ENCODE measurements at regions not wholly inside any gene's neighbourhood (a gene's known extent, or its start where the extent isn't known, plus 50 kb on each side); places are given as distances from the start of the nearest gene placed in this dataset.
"Not testable (repeated sequence)": the region's sequence is repeated elsewhere in the genome, so short reads cannot be mapped to it uniquely, and the experiment has no call there.

DNA sequence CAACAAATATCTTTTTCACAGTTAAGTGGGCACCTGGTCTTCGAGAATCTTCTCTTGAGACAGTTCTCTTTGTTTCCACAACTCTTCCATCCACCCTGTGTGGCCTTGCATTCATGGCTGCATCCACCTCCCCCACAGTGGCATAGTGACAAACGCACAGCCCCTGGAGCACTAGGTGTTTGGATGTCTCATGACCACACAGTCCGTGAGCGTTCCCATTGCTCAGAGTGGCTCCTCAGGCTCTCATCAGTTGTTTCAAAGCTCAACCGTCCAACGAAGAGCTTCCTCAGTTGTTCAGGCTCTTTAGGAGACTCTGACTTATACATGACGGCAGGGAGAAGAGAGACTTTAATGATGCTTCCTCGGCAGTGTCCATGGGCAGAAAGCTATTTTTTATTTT is 191.6 kb downstream of the CDRT15L2 start:
- DNase-seq, result no peak

GRCh38 chr17:20774472-20775135 is 195.1 kb downstream of the CDRT15L2 start:
- DNase-seq, result no peak

- DNase-seq, result no peak
Measured at GRCh38 chr17:20775331-20775730, 195.8 kb downstream of the CDRT15L2 start.

GRCh38 chr17:20779521-20779920 is 200.0 kb downstream of the CDRT15L2 start:
- no peak for DNase-seq

GRCh38 chr17:20781260-20781659 is 201.7 kb downstream of the CDRT15L2 start:
- DNase-seq, result no peak

DNA sequence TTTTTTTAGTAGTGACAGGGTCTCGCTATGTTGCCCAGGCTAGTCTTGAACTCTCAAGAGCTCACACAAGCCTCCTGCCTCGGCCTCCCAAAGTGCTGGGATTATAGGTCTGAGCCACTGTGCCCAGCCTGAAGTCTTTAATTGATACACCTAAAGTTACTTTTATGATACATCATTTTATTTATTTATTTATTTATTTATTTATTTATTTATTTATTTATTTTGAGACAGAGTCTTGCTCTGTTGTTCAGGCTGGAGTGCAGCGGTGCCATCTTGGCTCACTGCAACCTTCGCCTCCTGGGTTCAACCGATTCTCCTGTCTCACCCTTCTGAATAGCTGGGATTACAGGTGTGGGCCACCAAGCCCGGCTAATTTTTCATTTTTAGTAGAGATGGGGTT is 202.3 kb downstream of the CDRT15L2 start:
- DNase-seq, result not testable (repeated sequence)

DNA sequence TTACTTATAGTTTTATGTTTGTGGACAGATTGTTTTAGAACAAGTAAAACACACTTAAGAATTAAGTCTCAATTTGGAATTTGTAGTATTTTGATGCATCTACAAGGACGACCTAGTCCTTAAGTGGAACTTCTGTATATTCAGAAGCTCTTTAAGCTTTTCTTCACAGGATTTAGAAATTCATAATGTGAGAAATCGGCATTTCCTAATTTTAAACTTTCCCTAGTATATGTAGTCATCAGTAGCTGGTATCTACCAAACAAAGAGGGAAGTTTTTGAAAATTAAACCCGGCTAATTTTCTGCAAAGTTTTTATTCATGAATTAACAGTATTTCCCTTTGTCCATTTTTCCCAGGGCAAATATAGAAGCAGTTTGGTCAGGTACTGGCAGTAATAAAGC is 203.6 kb downstream of the CDRT15L2 start:
- DNase-seq, result no peak

- no peak for DNase-seq
Measured at GRCh38 chr17:20784100-20784665, 204.7 kb downstream of the CDRT15L2 start.

DNA sequence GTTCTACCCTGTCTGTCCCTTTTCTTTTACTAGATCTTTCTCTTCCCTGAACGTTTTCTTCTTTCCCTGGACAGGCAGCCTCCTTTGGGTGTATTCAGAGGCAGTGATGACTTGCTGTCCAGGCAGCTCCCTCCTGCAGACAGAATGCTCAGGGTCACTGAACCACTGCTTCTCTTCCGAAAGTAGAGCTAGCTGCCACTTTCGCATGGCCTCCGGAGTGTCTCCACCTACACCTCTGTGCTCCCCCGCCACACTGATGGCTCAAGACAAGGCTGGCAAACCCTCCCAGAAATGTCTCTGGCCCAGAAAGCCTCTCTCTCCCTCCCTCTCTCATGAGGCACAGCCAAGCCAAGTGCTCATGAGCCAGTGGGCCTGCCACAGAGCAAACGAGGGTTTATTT is 207.8 kb downstream of the CDRT15L2 start:
- no peak for DNase-seq

DNA sequence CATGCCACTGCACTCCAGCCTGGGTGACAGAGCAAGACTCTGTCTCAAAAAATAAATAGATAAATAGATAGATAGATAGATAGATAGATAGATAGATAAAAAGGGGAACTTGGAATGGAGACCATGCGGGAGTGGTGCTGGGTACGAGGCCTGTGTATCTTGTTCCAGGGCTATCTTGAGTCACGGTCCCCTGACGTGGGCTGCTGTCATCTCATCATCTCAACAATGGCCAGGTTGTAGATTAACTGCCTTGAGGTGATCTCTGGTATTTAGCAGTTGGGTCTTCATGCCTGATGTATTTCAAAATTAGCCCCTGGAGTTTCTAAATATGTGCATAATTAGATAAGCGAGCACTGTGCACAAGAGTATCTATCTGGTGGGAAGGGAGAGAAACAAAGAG is 212.1 kb downstream of the CDRT15L2 start:
- no peak for DNase-seq

DNA sequence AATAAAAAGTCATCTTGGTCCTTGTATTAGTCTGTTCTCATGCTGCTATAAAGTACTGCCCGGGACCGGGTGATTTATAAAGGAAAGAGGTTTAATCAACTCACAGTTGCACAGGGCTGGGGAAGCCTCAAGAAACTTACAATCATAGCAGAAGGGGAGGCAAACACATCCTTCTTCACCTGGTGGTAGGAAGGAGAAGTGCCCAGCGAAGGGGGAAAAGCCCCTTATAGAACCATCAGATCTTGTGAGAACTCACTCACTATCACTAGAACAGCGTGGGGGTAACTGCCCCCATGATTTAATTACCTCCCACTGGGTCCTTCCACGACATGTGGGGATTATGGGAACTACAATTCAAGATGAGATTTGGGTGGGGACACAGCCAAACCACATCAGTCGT is 215.0 kb downstream of the CDRT15L2 start:
- not testable (repeated sequence) for DNase-seq

GRCh38 chr17:20797292-20797691 is 217.8 kb downstream of the CDRT15L2 start:
- DNase-seq, result no peak

DNA sequence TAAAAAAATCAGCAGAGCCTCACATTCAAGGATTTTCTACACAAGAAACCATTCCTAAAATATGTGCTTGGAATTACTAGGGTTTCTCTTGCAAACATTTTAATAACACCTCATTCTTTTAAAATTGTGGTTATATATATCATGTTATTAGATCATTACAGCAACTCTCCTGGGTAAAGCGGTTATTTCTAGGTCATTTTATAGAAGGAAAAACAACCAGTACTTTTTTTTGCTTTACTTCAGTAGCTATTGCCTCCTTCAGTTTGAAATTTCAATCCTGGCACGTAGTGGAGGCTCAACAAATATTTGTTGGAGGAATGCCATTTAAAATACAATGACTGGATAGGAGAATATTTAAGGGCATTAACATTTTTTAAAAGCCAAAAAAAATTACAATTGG is 220.6 kb downstream of the CDRT15L2 start:
- no peak for DNase-seq

DNA sequence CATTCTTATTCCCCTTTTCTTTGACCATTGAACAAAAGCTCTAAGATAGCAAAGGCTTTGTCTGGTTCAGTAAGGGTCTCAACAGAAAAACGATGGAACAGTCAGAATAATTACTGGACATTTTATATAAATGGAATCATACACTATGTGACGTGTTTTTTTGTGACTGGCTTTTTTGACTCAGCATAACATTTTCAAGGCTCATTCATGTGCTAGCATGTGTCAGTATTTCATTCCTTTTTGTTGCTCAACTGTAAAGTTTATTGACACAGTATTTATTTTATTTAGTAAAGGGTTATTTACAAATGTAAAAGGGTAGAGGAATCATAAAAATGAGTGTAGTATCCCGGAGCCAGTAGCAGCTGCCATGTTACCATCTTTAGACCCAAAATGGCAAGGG is 226.2 kb downstream of the CDRT15L2 start:
- no peak for DNase-seq

DNA sequence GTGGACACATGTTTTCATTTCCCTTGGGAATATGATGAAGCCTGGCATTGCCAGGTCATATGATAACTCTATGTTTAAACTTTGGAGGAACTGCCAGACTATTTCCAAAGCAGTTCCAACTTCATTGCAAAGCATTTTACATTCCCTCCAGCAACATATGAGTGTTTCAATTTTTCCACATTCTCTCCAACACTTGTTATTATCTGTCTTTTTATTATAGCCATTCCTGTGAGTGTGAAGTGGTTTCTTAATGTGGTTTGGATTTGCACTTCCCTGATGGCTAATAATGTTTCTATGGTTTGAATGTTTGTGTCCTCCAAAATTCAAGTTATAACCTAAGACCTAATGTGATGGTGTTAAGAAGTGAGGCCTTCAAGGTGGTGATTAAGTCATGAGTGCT is 228.0 kb downstream of the CDRT15L2 start:
- DNase-seq, result not testable (repeated sequence)

- DNase-seq, result not testable (repeated sequence)
Measured at GRCh38 chr17:20815410-20815809, 227.4 kb downstream of the USP22 start.

- DNase-seq, result no peak
Measured at GRCh38 chr17:20823905-20824304, 218.9 kb downstream of the USP22 start.

DNA sequence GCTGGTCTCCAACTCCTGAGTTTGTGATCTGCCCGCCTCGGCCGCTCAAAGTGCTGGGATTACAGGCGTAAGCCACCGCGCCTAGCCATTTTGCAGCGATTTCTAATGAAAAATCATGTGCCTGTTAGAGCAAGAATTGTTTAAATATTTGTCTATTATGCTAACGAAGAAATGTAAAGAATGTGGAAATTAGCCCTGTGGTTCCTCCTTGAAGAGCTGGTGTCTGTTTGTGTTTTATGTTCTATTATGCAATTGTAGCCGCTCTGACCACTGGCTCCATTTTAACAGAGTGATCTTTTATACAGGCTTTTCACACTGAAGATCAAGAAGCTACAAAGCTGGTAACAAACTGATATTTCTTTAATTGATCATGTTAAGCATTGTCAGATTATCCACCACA is 217.3 kb downstream of the USP22 start:
- no peak for DNase-seq

DNA sequence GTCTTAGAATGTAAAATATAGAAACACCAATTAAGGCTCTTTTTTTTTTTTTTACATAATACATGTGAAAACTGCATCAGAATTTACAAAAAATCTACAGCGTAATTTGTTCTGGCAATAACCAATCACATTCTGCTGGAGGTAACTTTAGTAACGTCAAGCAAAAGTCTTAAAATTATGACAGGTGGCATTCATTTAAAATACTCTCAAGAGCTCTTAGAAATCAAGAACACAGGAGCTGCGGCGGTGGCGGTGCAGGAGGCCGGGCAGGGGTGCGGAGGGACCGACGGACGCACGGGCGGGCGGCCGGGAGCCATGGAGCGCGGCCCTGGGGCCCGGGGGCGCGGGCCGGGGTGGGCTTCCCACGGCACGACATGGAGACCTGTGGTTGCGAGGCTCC is 202.4 kb downstream of the USP22 start:
- DNase-seq, result peak; percentile 23

- not testable (repeated sequence) for DNase-seq
Measured at GRCh38 chr17:20840987-20841865, 201.6 kb downstream of the USP22 start.

DNA sequence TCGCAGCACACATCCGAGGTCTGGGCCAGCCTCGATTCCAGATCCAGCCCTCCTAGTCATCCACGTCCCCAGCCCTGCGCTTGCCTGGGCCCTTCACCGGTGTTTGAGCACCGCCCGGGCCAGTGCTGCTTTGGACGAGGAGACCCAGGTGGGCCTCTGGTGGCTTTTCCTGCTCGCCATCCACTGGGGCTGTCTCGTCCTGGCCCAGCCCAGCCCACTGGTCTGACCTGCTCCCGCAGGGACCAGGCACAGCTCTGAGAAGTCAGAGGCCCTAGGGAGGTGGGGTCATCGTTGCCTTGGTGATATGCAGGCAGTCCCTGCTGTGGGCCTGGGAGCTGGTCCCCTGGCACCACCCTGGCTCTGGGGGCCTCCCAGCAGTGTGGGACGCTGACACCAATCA is 200.8 kb downstream of the USP22 start:
- not testable (repeated sequence) for DNase-seq

GRCh38 chr17:20843261-20843660 is 199.6 kb downstream of the USP22 start:
- DNase-seq, result not testable (repeated sequence)

DNA sequence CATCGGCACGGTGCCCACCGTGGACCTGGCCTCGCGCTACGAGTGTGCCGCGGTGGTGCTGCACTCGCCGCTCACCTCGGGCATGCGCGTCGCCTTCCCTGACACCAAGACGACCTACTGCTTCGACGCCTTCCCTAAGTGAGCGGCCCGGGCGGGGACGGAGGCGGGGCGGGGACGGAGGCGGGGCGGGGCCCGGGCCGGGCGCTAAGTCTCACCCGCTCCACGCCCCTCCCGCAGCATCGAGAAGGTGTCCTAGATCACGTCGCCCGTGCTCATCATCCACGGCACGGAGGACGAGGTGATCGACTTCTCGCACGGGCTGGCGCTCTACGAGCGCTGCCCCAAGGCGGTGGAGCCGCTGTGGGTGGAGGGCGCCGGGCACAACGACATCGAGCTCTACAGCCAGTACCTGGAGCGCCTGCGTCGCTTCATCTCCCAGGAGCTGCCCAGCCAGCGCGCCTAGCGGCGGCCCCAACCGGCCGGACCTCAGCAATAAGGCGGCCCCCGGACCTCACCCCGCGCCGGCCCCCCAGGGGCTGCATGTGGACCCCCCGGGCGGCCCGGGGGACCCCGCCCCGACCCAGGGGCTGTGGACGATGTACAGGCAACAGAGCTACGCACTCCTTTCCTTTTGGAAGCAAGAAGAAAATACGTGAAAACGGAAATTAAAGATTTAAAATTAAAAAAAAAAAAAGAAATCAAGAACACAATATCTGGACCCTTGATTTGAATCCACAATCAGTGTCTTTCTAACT is 198.8 kb downstream of the USP22 start:
- peak; percentile 23 for DNase-seq
